Activated naive CD8-positive, alpha-beta T cell treated with anti-CD3 and anti-CD28 coated beads, Interleukin-2, amount 10 ng/mL, durations not matched to agents 7 days and 5 days (primary cell): ENCODE measurements at regions not wholly inside any gene's neighbourhood (a gene's known extent, or its start where the extent isn't known, plus 50 kb on each side); places are given as distances from the start of the nearest gene placed in this dataset.
"Not testable (repeated sequence)": the region's sequence is repeated elsewhere in the genome, so short reads cannot be mapped to it uniquely, and the experiment has no call there.

Experiments
- ATAC-seq: fragments of 150-1000 bp; cut with Tn5 transposase; one replicate; pipeline ENCODE4 v1.10.0; 2021; ENCODE audit warnings: low read depth, moderate library complexity
- POLR2A ChIA-PET: fragments of 350-600 bp; sonication (Branson Sonifier 250); formaldehyde crosslinking; loops from one replicate; lab custom pipeline; 2021; ENCODE audit warnings: antibody characterized with exemption; lab: Charles Lee
- DNase-seq: peaks from one replicate; pipeline ENCODE4 v3.0.0; 2021
- H3K27ac Mint-ChIP-seq: one replicate; pipeline ENCODE4 v1.8.0; 2022; ENCODE audit warnings: mild to moderate bottlenecking, mixed read lengths
- H3K27me3 Mint-ChIP-seq: one replicate; pipeline ENCODE4 v1.8.0; 2022; ENCODE audit warnings: mild to moderate bottlenecking, moderate library complexity, mixed read lengths
- H3K36me3 Mint-ChIP-seq: one replicate; pipeline ENCODE4 v1.8.0; 2021; ENCODE audit warnings: mild to moderate bottlenecking, mixed read lengths
- H3K4me1 Mint-ChIP-seq: one replicate; pipeline ENCODE4 v1.8.0; 2021; ENCODE audit warnings: mixed read lengths
- H3K4me3 Mint-ChIP-seq: one replicate; pipeline ENCODE4 v1.8.0; 2022; ENCODE audit warnings: mild to moderate bottlenecking, moderate library complexity, mixed read lengths
- H3K9me3 Mint-ChIP-seq: one replicate; pipeline ENCODE4 v1.8.0; 2021; ENCODE audit warnings: mixed read lengths

GRCh38 chrX:122241959-122242358, 942.1 kb upstream of the GRIA3 start:
- Mint-ChIP-seq H3K4me3 (no peak overlapping the region), H3K4me1 (no peaks in the 10 kb centered on the region), H3K27me3 (no peaks in the 10 kb centered on the region), H3K36me3 (no peaks in the 10 kb centered on the region), H3K27ac (no peak overlapping the region), H3K9me3 (no peaks in the 10 kb centered on the region)
- ATAC-seq (no peak), DNase-seq (no peak)
- POLR2A ChIA-PET = no interaction called here

- H3K36me3 Mint-ChIP-seq = no peaks in the 10 kb centered on the region
- ATAC-seq = no peak
- no peak for DNase-seq
- no peak overlapping the region for H3K4me3 Mint-ChIP-seq
- no peak overlapping the region for H3K27ac Mint-ChIP-seq
- POLR2A ChIA-PET = no interaction called here
- H3K9me3 Mint-ChIP-seq = no peaks in the 10 kb centered on the region
- H3K27me3 Mint-ChIP-seq = no peaks in the 10 kb centered on the region
- no peaks in the 10 kb centered on the region for H3K4me1 Mint-ChIP-seq
Measured at GRCh38 chrX:122244080-122244479, 940.0 kb upstream of the GRIA3 start.

- Mint-ChIP-seq H3K9me3 (no peaks in the 10 kb centered on the region), H3K27ac (no peak overlapping the region), H3K4me1 (no peaks in the 10 kb centered on the region), H3K4me3 (no peak overlapping the region), H3K36me3 (no peaks in the 10 kb centered on the region), H3K27me3 (no peaks in the 10 kb centered on the region)
- ATAC-seq (no peak), DNase-seq (no peak)
- POLR2A ChIA-PET = no interaction called here
Measured at GRCh38 chrX:122245175-122245574, 938.9 kb upstream of the GRIA3 start.

DNA sequence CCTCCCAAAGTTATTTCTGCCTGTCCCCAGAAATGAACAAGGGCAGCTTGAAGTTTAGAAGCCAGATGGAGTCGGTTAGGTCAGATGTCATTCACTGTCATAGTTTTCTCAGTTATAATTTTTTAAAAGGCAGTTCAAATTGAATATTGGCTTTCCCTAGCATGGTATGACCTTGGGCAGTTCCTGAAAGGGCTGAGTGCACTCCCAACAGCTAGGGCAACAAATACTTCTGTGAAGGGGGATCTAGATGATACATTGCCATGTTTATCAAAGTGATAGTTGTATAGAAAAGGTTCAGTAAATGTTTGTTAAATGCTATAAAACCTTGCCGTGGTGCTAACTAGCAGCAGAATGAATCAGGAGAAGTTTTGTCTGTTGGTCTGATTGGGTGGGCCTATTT, 938.1 kb upstream of the GRIA3 start:
- no peak overlapping the region for H3K4me3 Mint-ChIP-seq
- H3K4me1 Mint-ChIP-seq = no peaks in the 10 kb centered on the region
- H3K27ac Mint-ChIP-seq = no peak overlapping the region
- no peaks in the 10 kb centered on the region for H3K27me3 Mint-ChIP-seq
- H3K9me3 Mint-ChIP-seq = no peaks in the 10 kb centered on the region
- ATAC-seq (no peak), DNase-seq (no peak)
- no peaks in the 10 kb centered on the region for H3K36me3 Mint-ChIP-seq
- POLR2A ChIA-PET = no interaction called here

GRCh38 chrX:122246937-122247336, 937.1 kb upstream of the GRIA3 start:
- no peak overlapping the region for H3K27ac Mint-ChIP-seq
- no peaks in the 10 kb centered on the region for H3K9me3 Mint-ChIP-seq
- no peaks in the 10 kb centered on the region for H3K27me3 Mint-ChIP-seq
- ATAC-seq = no peak
- H3K36me3 Mint-ChIP-seq = no peaks in the 10 kb centered on the region
- no peaks in the 10 kb centered on the region for H3K4me1 Mint-ChIP-seq
- POLR2A ChIA-PET = no interaction called here
- no peak overlapping the region for H3K4me3 Mint-ChIP-seq
- no peak for DNase-seq

DNA sequence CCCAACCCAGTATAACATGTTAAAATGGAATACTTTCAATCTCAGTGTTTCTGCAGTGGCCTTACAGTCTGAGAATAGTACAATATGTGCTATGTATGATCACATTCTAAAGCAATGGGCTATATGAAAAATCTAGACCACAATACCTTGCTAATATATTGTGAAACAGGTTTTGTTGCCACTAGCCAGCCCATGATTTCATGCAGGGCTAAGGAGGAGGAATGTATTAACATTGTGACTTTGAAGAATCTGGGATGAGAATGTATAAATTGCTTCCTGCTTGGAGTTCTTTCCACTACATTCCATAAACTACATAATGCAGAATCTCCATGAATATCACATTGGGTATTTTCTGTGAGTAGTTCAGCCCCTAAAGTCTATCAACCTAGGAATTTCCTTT, 935.4 kb upstream of the GRIA3 start:
- ATAC-seq = no peak

DNA sequence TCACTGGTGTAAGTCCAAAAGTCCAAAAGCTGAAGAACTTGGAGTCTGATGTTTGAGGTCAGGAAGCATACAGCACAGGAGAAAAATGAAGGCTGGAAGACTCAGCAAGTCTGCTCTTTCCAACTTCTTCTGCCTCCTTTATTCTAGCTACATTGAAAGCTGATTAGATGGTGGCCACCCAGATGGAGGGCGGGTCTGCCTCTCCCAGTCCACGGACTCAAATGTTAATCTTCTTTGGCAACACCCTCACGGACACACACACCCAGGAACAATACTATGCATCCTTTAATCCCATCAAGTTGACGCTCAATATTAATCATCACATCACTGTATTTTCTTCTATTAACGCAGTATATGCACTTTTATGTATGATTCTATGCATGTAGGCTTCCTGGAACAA, 931.6 kb upstream of the GRIA3 start:
- Mint-ChIP-seq H3K9me3 (no peaks in the 10 kb centered on the region), H3K4me1 (no peaks in the 10 kb centered on the region), H3K27ac (no peak overlapping the region), H3K4me3 (no peak overlapping the region), H3K27me3 (no peaks in the 10 kb centered on the region), H3K36me3 (no peaks in the 10 kb centered on the region)
- DNase-seq = no peak
- no peak for ATAC-seq
- POLR2A ChIA-PET = no interaction called here

More for the DNA sequence above, 935.4 kb upstream of the GRIA3 start:
- DNase-seq = no peak
- POLR2A ChIA-PET = no interaction called here
- Mint-ChIP-seq H3K4me3 (no peak overlapping the region), H3K9me3 (no peaks in the 10 kb centered on the region), H3K4me1 (no peaks in the 10 kb centered on the region), H3K27me3 (no peaks in the 10 kb centered on the region), H3K27ac (no peak overlapping the region), H3K36me3 (no peaks in the 10 kb centered on the region)

GRCh38 chrX:122268353-122268752, 915.7 kb upstream of the GRIA3 start:
- no peak for ATAC-seq

GRCh38 chrX:122269243-122269781, 914.8 kb upstream of the GRIA3 start:
- DNase-seq (no peak), ATAC-seq (no peak)
- H3K27me3 Mint-ChIP-seq = no peaks in the 10 kb centered on the region
- no peak overlapping the region for H3K4me3 Mint-ChIP-seq
- H3K4me1 Mint-ChIP-seq = no peaks in the 10 kb centered on the region
- POLR2A ChIA-PET = no interaction called here
- no peak overlapping the region for H3K27ac Mint-ChIP-seq
- H3K9me3 Mint-ChIP-seq = no peaks in the 10 kb centered on the region
- no peaks in the 10 kb centered on the region for H3K36me3 Mint-ChIP-seq

More at GRCh38 chrX:122268353-122268752, 915.7 kb upstream of the GRIA3 start:
- no peaks in the 10 kb centered on the region for H3K36me3 Mint-ChIP-seq
- DNase-seq = no peak
- no peaks in the 10 kb centered on the region for H3K9me3 Mint-ChIP-seq
- POLR2A ChIA-PET = no interaction called here
- H3K4me3 Mint-ChIP-seq = no peak overlapping the region
- no peaks in the 10 kb centered on the region for H3K27me3 Mint-ChIP-seq
- no peak overlapping the region for H3K27ac Mint-ChIP-seq
- no peaks in the 10 kb centered on the region for H3K4me1 Mint-ChIP-seq

GRCh38 chrX:122270809-122271494, 913.1 kb upstream of the GRIA3 start:
- ATAC-seq (no peak), DNase-seq (no peak)
- Mint-ChIP-seq H3K36me3 (no peaks in the 10 kb centered on the region), H3K4me1 (no peaks in the 10 kb centered on the region), H3K9me3 (no peaks in the 10 kb centered on the region), H3K27ac (no peak overlapping the region), H3K27me3 (no peaks in the 10 kb centered on the region), H3K4me3 (no peak overlapping the region)
- POLR2A ChIA-PET = no interaction called here

- no peak overlapping the region for H3K27ac Mint-ChIP-seq
- no peaks in the 10 kb centered on the region for H3K36me3 Mint-ChIP-seq
- DNase-seq = no peak
- H3K4me1 Mint-ChIP-seq = no peaks in the 10 kb centered on the region
- POLR2A ChIA-PET = no interaction called here
- no peaks in the 10 kb centered on the region for H3K27me3 Mint-ChIP-seq
- H3K9me3 Mint-ChIP-seq = no peaks in the 10 kb centered on the region
- no peak overlapping the region for H3K4me3 Mint-ChIP-seq
- ATAC-seq = no peak
Measured at GRCh38 chrX:122272011-122272410, 912.1 kb upstream of the GRIA3 start.

- no peak for DNase-seq
- Mint-ChIP-seq H3K27ac (no peak overlapping the region), H3K4me3 (no peak overlapping the region), H3K9me3 (no peaks in the 10 kb centered on the region), H3K27me3 (no peaks in the 10 kb centered on the region), H3K4me1 (no peaks in the 10 kb centered on the region), H3K36me3 (no peaks in the 10 kb centered on the region)
- no peak for ATAC-seq
- POLR2A ChIA-PET = no interaction called here
Measured at GRCh38 chrX:122279746-122280145, 904.3 kb upstream of the GRIA3 start.

GRCh38 chrX:122299822-122300221, 884.3 kb upstream of the GRIA3 start:
- ATAC-seq, DNase-seq, H3K27me3 Mint-ChIP-seq, POLR2A ChIA-PET, H3K9me3 Mint-ChIP-seq, H3K36me3 Mint-ChIP-seq, H3K27ac Mint-ChIP-seq, H3K4me1 Mint-ChIP-seq, H3K4me3 Mint-ChIP-seq: not testable (repeated sequence)

- Mint-ChIP-seq H3K4me1 (no peaks in the 10 kb centered on the region), H3K36me3 (no peaks in the 10 kb centered on the region), H3K9me3 (no peaks in the 10 kb centered on the region), H3K4me3 (no peak overlapping the region), H3K27ac (no peak overlapping the region), H3K27me3 (no peaks in the 10 kb centered on the region)
- POLR2A ChIA-PET = no interaction called here
- DNase-seq (no peak), ATAC-seq (no peak)
Measured at GRCh38 chrX:122301491-122301890, 882.6 kb upstream of the GRIA3 start.
